Urothelium cell line (cell line): ENCODE measurements at regions not wholly inside any gene's neighbourhood (a gene's known extent, or its start where the extent isn't known, plus 50 kb on each side); places are given as distances from the start of the nearest gene placed in this dataset.

ENCODE experiments used
- DNase-seq: peaks from one replicate; pipeline ENCODE4 v3.0.0; 2011; ENCODE audit warnings: low spot score, mixed read lengths
- FAIRE-seq: peaks from 2 replicates; lab custom pipeline; 2011; peaks lifted over from hg19 to GRCh38; lab: Jason Lieb, UNC

DNA sequence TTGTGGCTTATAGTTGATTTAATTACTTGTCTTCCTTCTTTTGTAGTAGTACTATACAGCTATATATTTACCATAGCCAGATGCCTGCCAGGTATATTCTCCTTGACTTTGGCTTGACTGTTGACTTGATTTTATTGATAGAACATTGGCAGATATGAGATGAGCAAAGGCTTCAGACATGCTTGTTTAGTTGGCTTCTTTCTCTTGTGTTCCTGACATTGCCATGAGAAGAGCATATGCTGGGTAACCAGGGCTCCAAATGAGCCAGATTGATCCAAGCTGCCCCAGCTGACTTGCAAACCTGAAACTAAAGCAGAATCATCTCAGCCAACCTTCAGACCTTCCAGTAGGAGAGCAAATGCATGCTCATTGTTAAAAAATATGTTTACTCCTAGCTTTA lies 508.1 kb upstream of the BTBD3 start:
- FAIRE-seq: no peak

DNA sequence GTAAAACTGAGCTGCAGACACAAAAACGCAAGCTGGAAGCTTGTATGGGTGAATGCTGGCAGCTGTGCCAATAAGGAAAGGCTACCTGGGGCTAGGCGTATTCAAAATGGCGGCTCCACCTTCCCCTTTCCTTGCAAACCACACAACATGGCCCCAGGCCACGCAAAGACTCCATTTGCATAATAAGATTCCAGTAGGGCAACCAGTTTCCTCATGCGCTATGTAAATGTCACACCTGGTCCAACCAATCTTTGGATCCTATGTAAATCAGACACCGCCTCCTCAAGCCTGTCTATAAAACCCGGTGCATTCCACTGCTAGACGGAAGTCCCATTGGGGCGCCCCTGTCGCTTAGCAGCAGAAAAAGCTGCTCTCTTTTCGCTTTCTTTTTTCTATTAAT lies 505.9 kb upstream of the BTBD3 start:
- FAIRE-seq (no peak), DNase-seq (no peak)

More for the DNA sequence above, 508.1 kb upstream of the BTBD3 start:
- DNase-seq: no peak

DNA sequence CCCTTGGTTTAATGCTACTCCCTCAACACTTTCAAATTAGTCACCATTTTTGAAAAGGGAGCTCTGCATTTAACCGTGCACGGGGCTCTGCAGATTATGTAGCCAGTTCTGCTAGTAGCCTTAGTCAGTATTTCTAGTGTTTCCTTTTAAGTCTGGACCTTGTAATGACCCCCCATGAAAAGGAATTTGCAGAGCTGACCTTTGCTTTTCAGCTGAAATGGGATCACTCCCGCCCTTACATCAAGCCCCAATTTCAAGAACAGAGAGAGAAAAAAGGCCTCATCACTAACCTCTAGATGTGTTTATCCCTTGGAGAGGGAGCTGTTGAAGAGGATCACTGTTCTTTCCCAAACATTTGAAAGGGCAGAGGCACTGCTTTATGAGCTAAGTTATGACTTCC lies 490.7 kb upstream of the BTBD3 start:
- DNase-seq (no peak), FAIRE-seq (no peak)

DNA sequence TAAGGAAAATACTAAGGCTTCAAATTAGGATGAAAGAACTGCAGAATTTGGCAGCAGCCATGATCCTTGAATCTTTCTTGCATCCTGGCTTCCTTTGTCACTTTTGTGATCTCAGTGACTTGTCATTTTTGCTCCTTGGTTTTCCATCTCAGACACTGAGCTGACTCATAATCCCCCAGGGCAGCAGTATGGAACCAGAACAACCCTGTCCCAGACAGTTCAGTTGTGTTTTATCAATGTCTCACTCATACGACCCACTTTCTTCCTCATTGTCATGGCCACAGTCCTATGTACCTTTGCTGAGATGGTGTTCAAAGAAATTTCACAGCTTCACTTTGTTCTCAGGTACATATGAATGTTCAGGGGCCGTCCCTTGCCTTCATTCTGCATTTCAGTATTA lies 488.5 kb upstream of the BTBD3 start:
- FAIRE-seq: peak; percentile 73
- DNase-seq: no peak

DNA sequence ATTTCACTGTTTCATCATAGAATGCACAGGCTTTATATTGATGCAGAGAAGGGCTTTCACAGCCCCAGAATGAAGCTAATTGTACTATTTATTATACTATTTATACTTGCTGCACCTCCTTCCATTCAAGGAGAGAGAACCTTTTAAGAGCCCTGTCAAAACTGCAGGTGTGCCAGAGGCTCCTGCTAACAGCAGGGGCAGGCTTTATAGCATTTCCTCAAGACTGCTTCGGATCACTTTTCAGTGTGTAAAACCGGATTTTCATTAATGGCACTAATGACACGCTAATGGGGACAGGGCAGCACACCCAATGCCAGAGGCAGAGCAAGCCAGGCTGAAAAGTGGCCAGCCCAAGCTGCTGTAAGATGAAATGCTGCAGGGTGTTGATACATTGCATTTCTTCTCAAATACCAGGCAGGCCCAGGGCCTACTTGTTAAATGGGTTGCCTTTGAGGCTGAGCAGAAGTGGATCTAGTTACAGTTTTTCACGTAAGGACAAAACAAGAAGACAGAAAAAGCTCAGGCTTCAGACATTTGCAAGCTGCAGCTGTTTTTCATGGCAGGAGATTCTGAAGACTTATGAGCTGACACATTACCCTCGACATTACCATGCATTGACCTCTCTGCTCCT lies 487.7 kb upstream of the BTBD3 start:
- FAIRE-seq (no peak), DNase-seq (no peak)

DNA sequence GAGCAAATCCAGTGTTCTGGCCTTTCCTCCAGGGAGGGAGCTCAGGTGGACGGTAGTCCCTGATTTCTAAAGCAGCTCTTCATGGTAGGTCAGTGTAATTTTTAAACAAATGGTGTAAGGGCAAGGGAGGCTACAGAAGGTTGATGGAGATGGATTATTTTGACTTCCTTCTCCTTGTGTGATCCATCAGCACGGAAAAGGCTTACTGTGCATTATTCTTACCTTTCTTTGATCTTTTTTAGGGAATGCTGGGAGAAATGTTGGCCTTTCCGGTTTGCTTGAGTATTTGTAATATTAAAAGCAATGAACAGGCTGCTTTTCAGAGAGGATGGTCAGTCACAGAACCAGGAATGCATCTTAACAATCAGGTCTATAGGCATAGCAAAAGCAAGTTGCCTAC lies 487.0 kb upstream of the BTBD3 start:
- DNase-seq (no peak), FAIRE-seq (no peak)

DNA sequence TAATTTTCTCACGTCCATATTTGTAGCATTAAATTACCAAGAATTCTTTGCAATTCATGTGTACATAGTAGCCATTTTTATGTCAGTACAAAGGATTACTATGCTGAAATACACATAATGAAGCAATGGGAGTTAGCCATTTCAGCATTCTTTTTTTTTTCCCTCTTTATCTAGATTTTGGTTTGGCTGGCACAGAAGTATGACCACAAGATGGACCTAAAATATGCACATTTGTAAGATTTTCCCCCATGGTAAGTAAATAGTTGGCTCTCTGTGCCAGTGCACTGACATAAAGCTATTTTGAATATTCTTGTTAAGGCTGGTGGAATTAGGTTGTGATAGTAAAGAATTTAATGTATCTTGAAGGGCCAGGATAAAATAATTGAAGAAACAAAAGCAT lies 486.1 kb upstream of the BTBD3 start:
- FAIRE-seq: no peak
- DNase-seq: no peak

DNA sequence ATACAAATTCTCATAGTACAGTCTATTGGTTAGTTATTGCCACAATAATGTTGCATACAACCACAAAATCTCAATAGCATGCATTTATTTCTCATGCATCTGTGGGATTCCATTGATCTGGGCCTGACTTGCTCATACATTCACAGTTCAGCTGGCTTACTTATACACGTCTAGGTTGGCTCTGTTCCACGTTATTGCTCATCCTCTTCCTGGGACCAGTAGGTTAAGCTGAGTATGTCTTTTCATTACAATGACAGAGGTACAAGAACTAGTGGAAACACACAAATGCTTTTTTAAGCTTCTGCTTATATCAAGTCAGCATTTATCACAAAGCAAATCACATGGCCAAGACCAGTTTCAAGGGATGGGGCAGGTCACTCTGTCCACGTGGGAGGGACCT lies 485.3 kb upstream of the BTBD3 start:
- DNase-seq (peak; percentile 44), FAIRE-seq (no peak)

DNA sequence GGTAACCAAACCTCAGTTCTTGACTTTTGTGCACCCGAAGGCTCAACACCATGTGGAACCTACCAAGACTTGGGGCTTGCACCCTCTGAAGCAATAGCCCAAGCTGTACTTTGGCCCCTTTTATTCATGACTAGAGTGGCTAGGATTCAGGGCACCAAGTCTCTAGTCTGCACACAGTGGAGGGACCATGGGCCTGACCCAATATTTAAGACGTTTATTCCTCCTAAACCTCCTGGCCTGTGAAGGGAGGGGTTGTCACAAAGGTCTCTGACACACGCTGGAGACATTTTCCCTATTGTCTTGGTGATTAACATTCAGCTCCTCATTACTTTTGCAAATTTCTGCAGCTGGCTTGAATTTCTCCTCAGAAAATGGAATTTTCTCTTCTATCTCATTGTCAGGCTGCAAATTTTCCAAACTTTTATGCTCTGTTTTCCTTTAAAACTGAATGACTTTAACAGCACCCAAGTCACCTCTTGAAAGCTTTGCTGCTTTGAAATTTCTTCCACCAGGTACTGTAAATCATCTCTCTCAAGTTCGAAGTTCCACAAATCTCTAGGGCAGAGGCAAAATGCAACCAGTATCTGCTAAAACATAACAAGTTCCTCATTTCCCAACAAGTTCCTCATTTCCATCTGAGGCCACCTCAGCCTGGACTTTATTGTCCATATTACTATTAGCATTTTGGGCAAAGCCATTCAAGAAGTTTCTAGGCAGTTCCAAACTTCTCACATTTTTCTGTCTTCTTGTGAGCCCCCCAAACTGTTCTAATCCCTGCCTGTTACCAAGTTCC lies 481.4 kb upstream of the BTBD3 start:
- no peak for FAIRE-seq
- no peak for DNase-seq

DNA sequence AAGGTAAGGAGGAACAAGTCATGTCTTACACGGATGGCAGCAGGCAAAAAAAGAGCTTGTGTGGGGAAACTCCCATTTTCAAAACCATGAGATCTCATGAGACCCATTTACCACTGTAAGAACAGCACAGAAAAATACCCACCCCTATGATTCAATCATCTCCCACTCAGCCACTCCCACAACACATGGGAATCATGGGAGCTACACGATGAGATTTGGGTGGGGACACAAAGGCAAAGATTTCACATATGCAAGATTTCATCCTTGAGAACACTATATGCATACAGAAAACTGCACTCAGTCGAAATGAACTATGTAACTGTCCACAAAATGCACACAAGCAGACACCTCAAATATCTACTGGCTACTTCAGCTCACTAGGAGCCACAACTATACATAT lies 480.6 kb upstream of the BTBD3 start:
- DNase-seq: no peak
- FAIRE-seq: no peak

DNA sequence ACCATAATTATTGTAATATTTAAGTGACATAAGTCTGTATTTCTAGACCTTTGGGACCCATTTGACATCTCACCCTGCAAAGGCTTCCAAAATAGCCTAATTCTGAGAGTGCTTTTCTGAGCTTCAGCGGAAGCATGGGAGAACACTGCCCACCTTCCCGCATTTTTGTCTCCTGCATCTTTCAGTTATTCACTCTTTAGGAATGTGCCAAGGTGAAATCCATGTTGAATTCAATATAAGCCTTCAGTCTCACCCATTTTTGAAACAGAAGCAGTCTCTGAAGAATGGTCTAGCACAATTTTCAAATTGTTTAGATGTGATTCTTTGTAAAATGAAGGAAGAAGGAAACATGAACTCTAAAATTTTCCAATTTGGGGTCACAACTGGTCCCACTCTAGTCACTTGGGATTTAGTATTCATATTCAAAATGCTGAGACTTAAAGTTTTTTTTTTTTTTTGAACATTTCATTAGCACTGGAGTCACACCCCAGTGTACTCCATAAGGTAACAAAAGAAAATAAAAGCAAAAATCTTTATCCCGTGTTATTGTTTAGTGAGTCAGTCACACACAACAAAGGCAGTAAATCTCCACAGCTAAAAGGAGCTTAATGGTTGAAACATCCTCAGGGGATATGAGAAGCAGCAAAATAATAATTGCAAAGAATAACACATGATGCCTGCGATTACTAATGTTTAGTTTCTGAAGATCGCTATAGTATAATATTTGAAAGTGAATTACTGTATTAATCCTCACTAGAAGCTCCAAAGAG lies 479.9 kb upstream of the BTBD3 start:
- DNase-seq: peak; percentile 43
- no peak for FAIRE-seq

DNA sequence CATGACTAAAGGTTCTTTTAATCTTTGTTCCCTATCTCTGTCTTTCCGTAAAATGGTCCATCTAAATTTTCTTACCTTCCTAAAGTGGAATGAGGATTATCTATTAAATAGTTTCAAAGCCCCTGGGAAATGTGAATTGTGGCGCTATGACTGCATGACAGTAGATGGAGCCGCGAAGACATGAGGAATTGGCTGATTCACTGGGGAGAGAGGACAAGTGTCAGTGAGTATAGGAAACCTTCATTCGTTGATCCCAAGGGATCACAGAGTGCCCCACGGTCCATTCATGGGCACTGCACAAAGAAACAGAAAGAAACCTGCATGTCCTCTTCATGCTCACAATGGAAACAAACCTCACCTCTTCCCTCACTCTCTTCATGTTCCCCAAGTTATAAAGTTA lies 479.3 kb upstream of the BTBD3 start:
- DNase-seq (no peak), FAIRE-seq (no peak)

DNA sequence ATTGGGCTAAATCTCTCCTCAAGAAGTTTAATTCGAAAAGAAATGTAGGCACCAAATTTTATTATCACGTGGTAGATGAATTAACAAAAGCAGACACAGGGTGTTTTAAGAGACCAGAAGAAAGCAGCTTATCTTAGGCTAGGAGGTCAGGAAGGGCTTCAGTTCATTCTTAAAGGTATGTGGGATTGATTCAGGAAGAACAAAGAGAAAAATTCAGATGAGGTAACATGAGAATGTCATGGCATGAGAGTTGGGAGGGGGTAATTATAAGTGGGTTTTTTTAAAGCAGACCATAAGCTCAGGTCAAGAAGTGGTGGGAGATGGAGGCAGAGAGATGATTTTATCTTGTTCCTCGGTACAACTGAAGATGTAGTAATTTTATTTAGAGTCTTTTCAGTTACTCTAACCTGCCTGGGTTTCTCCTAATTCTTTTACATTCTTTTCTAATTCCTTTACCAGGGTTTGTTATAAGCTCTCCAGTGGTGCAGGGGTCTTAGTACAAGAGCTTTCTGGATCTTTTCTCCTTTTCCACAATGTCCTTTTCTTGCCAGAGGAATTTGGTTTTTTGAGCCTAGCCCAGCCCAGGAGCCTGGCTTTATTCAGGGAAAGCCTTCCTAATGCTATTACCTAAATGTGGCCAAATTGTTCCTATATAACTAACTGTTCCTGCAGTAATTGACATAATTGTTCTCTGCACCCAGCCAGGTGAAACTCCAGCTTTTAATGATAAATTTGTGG lies 474.1 kb upstream of the BTBD3 start:
- DNase-seq (no peak), FAIRE-seq (no peak)

DNA sequence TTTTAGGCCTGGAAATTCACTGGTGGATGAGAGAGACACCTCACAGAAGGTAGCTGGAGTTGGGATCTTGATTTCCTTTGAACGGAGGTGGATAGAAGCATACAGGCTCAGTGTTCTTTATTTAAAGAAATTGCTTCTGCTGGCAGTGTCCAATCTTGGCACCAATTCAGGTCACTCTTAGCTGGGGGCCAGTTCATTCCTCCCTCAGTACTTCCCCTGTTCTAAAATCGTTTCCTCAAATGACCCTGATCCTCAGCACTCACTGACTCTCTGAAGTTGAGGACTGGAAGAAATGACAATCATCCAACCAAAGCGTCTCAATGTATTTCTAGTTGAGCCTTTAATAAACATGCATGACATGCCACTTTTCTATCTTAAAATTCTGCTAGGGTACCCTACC lies 472.5 kb upstream of the BTBD3 start:
- no peak for DNase-seq
- no peak for FAIRE-seq

DNA sequence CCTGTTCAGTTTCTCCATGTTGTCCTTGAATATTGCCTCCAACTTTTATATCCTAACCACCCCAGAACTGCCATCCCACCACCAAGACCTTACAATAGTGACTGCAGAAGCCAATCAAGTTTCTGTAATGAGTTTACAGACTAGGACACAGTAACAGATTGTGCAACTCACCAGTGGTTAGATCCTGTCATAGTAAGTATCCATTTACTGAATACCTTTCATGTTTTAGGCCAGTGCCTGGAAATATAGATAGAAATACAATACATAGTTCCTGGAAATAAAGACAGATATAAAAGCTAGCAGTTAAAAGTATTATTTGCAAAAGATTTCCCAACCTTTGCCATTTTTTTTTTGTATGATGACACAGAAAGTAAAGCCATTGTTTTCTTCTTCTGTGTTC lies 471.8 kb upstream of the BTBD3 start:
- DNase-seq (no peak), FAIRE-seq (no peak)

DNA sequence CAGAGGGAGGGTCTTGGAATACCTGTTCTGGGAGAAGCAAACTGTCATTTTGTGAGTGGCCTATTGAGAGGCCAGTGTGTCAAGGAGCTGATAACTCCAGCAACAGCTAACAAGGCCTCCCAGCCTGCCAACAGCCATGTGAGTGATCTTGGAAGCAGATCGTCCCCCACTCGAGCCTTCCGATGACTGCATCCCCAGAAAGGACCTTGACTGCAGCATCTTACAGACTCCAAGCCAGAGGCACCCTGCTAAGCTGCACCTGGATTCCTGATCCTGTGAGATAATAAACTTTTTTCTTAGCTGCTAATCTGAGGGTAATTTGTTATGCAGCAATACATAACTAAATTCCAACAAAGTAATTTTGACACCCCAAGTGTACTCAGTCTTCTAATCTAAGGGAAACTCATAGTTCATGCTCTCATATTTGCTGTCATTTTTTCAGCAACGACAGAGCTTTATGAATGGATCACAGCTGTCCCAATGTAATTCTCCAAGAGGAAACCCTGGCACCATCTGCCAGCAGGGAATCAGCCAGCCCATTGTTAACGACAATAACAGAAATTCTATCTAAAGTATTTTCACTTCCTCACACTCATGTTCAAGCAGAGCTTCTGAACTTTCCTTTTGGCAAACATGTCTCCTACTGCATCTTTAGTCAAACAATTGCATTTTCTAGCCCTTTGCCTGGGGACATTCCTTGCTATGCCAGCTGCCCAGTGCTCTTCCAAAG lies 470.2 kb upstream of the BTBD3 start:
- no peak for DNase-seq
- no peak for FAIRE-seq

DNA sequence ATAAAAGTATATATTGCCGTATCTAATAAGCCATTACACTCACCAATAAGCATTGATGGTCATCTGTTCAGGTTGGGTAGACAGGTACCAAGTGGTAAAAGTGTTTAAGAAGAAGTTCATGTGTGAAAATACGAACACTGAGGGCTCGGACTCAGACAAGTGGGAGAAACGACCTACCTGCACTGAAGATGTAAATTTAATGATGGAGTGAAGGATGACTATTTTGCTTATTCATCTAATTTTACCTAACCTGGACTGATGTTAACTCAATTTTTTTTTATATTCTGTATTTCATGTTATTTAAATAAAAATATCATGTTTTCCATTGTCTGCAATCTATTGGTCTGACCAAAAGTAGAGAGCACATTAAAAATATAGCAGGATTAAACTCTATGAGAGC lies 469.1 kb upstream of the BTBD3 start:
- no peak for DNase-seq
- FAIRE-seq: no peak

DNA sequence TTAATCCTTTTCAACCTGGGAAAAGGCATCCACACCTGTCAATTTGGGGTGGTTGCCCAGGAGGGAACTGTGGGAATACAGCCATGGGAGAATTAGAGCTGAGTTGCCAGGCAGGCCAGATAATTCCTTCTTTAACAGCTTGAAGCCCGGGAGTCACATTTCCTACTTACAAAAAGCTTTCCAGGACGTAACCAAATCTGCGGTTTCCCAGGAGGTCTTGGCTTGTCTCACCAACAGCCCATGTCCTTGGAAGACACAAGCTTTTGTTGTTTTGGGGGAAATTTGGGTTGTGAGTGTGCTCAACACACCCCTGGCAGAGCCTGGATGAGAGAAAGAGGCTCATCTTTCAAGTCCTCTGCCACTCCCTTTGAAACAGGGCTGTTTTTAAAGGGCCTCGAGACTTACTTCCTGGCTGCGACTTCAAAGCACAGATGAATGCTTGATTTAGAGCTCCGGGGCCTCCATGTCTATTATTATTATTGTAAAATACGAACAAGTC lies 465.9 kb upstream of the BTBD3 start:
- DNase-seq: no peak

DNA sequence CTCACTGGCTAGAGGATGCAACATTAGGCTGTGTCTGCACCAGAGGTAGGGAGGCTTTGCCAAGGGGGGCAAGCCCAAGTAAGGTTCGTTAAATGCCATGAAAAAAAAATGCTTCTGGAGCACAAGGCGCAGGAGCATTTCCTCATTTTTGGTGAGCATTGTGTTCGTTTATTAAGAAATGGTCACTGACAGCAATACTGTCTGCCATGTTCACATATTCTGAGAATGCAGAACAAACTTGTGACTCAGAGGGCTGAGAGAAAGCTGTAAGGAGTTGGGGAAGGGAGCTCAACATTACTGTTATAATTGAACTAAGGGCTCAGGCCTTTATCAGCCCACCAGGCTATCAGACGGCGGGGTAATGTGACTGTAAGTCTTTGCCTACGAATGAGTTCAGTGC lies 465.4 kb upstream of the BTBD3 start:
- no peak for DNase-seq
- peak; percentile 85 for FAIRE-seq

More for the DNA sequence above, 465.9 kb upstream of the BTBD3 start:
- no peak for FAIRE-seq

DNA sequence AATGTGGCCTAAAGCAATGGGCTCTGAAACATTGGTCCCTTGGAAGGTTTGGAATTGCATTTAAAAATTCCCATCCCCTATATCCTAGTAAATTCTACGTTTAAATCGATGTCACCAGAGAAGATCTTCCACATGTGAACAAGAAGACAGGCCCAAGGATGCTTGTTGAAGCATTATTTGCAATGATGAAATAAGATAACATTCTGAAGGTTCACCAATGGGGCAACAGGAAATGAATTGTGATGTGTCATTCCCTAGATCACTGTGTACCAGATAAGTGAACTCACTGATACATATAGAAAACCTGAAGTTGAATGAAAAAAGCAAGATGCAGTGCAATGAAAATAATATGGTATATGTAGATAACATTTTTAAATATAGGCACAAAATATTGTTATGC lies 464.3 kb upstream of the BTBD3 start:
- peak; percentile 23 for FAIRE-seq
- DNase-seq: no peak
